CD4-positive, alpha-beta memory T cell (primary cell): ENCODE measurements at regions not wholly inside any gene's neighbourhood (a gene's known extent, or its start where the extent isn't known, plus 50 kb on each side); places are given as distances from the start of the nearest gene placed in this dataset.

Source experiments
- CTCF ChIA-PET: fragments of 350-600 bp; sonication (Branson Sonifier 250); formaldehyde crosslinking; loops from one replicate; lab custom pipeline; 2021; ENCODE audit warnings: inconsistent platforms; ENCODE audit not compliant: partially characterized antibody; lab: Charles Lee
- POLR2A ChIA-PET: fragments of 350-600 bp; sonication (Branson Sonifier 250); formaldehyde crosslinking; loops from one replicate; lab custom pipeline; 2021; ENCODE audit not compliant: partially characterized antibody; lab: Charles Lee
- DNase-seq, 5 donors: peaks; one replicate each; pipeline versions ENCODE4 v3.0.0 to v3.0.0-alpha.2; 2020 to 2022; ENCODE audit warnings: mixed read lengths in 1 of 5
- H3K27ac ChIP-seq: one replicate; pipeline ENCODE4 v1.7.0; 2013; ENCODE audit warnings: low read depth, low read length
- H3K27me3 ChIP-seq: 2 replicates; pipeline ENCODE4 v1.7.0; 2013; ENCODE audit warnings: mild to moderate bottlenecking, low read length, moderate library complexity; ENCODE audit not compliant: insufficient read depth
- H3K36me3 ChIP-seq: 2 replicates; pipeline ENCODE4 v1.7.0; 2013; ENCODE audit warnings: mild to moderate bottlenecking, low read length, moderate library complexity; ENCODE audit not compliant: insufficient read depth
- H3K4me1 ChIP-seq: 2 replicates; pipeline ENCODE4 v1.7.0; 2013; ENCODE audit warnings: mild to moderate bottlenecking, low read length, moderate library complexity; ENCODE audit not compliant: insufficient read depth
- H3K4me3 ChIP-seq, 2 donors: one replicate each; pipeline ENCODE4 v1.7.0; 2013; ENCODE audit warnings: low read length in 2 of 2, mild to moderate bottlenecking in 1 of 2
- H3K9me3 ChIP-seq, 2 donors: one replicate each; pipeline ENCODE4 v1.7.0; 2013; ENCODE audit warnings: low read length in 2 of 2, control low read depth in 1 of 2; ENCODE audit not compliant: control insufficient read depth in 1 of 2
- H3K27ac Mint-ChIP-seq, 7 donors: one replicate each; pipeline ENCODE4 v1.8.0; 2020 to 2021; ENCODE audit warnings: mixed read lengths in 7 of 7, mild to moderate bottlenecking in 6 of 7, inconsistent platforms in 3 of 7, moderate library complexity in 3 of 7
- H3K27me3 Mint-ChIP-seq, 2 donors: one replicate each; pipeline ENCODE4 v1.8.0; 2020 to 2021; ENCODE audit warnings: mixed read lengths in 2 of 2
- H3K36me3 Mint-ChIP-seq, 2 donors: one replicate each; pipeline ENCODE4 v1.8.0; 2020 to 2021; ENCODE audit warnings: mixed read lengths in 2 of 2, inconsistent platforms in 1 of 2, mild to moderate bottlenecking in 1 of 2
- H3K4me1 Mint-ChIP-seq, 4 donors: one replicate each; pipeline ENCODE4 v1.8.0; 2020 to 2021; ENCODE audit warnings: mixed read lengths in 4 of 4, mild to moderate bottlenecking in 1 of 4
- H3K4me3 Mint-ChIP-seq, 8 donors: one replicate each; pipeline ENCODE4 v1.8.0; 2020 to 2021; ENCODE audit warnings: mixed read lengths in 8 of 8, mild to moderate bottlenecking in 7 of 8, moderate library complexity in 6 of 8, inconsistent platforms in 3 of 8
- H3K9me3 Mint-ChIP-seq, 8 donors: one replicate each; pipeline ENCODE4 v1.8.0; 2020 to 2021; ENCODE audit warnings: mixed read lengths in 8 of 8, mild to moderate bottlenecking in 5 of 8, inconsistent platforms in 3 of 8, moderate library complexity in 1 of 8
- intact Hi-C: fragments of 100-400 bp; cut with micrococcal nuclease; formaldehyde crosslinking; loops from one replicate; pipeline ENCODE4 v1.15.1; 2023

DNA sequence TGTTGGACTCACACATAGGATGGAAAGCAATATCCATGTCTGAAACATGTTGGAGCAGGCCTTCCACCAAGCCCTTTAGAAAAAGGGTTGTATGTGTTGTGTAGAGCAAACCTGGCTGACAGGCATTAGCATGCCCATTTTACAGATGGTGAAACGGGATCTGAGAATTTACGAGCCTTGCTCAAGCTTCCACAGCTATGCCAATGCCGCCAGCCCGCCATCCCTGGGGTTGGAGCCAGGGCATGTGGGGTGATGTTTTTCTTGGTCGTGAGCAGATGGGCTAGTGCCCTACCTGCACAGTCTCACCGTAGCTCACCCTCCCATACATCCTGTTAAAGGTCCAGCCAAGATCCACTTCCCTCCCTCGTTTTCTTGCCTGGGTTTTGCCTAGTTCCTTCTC is 97.5 kb upstream of the TLE3 start:
- no peak overlapping the region for H3K4me3 ChIP-seq
- no peak for DNase-seq
- H3K9me3 ChIP-seq, result no peaks in the 10 kb centered on the region
- H3K27me3 ChIP-seq, result no peaks in the 10 kb centered on the region
- peaks cover 0 to 5% (median 0%) of the 10 kb centered on the region in 8 donors for H3K9me3 Mint-ChIP-seq
- H3K4me1 ChIP-seq, result peaks cover 9% of the 10 kb centered on the region
- intact Hi-C loops, result no loop called here
- peak overlapping the region in 2 of 7 donors; percentile 22 to 59 for H3K27ac Mint-ChIP-seq
- POLR2A ChIA-PET, result no interaction called here
- no peaks in the 10 kb centered on the region for H3K36me3 ChIP-seq
- H3K27me3 Mint-ChIP-seq, result no peaks in the 10 kb centered on the region
- no peak overlapping the region for H3K4me3 Mint-ChIP-seq
- peaks cover 0 to 4% of the 10 kb centered on the region in 2 donors for H3K36me3 Mint-ChIP-seq
- CTCF ChIA-PET, result no interaction called here
- peaks cover 4 to 15% (median 10%) of the 10 kb centered on the region in 4 donors for H3K4me1 Mint-ChIP-seq
- H3K27ac ChIP-seq, result no peak overlapping the region

DNA sequence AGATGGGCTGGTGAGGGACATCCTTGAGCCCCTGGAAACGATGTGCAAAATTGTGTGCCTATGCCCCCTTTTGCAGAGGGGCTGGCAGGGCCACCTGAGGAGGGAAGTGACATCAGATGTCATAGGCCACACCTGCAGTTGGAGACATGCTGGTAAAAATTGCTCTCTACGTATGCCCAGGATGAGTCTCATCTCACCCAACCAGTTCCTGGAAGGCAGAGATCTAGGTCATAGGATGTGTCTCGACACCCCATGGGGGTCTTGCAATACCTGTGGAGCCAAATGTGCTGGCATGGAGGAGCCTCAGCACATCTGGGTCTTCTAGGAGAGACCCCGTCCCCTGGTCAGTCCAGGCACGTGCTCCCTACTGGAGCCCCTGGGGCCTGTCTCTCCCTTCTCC is 96.5 kb upstream of the TLE3 start:
- CTCF ChIA-PET, result no interaction called here
- peak overlapping the region in 1 of 7 donors; percentile 25 for H3K27ac Mint-ChIP-seq

DNA sequence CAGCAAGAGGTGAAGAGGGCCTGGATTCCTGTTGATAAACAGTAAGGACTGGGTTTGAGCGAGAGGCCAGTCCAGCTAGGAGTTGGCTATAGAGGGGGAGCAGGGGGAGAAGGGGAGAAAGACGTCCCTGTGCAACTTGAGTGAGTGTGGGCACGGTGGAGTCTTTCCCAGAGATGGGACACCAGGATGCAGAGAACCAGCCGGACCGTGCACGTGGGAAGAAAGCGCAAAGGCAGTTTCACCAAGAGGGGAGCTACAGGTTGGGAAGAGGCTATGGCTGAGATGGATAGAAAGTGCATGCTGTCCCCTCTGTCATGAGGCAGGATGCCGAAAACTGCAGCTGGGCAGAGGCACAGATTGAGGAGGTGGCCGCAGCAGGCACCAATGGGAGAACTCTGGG is 96.0 kb upstream of the TLE3 start:
- Histone ChIP-seq H3K4me3 (no peak overlapping the region), H3K36me3 (no peaks in the 10 kb centered on the region), H3K27me3 (no peaks in the 10 kb centered on the region), H3K27ac (no peak overlapping the region), H3K9me3 (no peaks in the 10 kb centered on the region), H3K4me1 (peaks cover 9% of the 10 kb centered on the region)
- no peaks in the 10 kb centered on the region for H3K27me3 Mint-ChIP-seq
- H3K4me3 Mint-ChIP-seq, result no peak overlapping the region
- ChIA-PET POLR2A (no interaction called here), CTCF (no interaction called here)
- no peak overlapping the region for H3K27ac Mint-ChIP-seq
- H3K36me3 Mint-ChIP-seq, result peaks cover 0 to 4% of the 10 kb centered on the region in 2 donors
- peaks cover 0 to 5% (median 0%) of the 10 kb centered on the region in 8 donors for H3K9me3 Mint-ChIP-seq
- H3K4me1 Mint-ChIP-seq, result peaks cover 4 to 15% (median 10%) of the 10 kb centered on the region in 4 donors
- no peak for DNase-seq
- intact Hi-C loops, result no loop called here

More for the DNA sequence above, 96.5 kb upstream of the TLE3 start:
- intact Hi-C loops, result no loop called here
- Mint-ChIP-seq H3K36me3 (peaks cover 0 to 4% of the 10 kb centered on the region in 2 donors), H3K27me3 (no peaks in the 10 kb centered on the region), H3K9me3 (peaks cover 0 to 5% (median 0%) of the 10 kb centered on the region in 8 donors), H3K4me1 (peaks cover 4 to 15% (median 10%) of the 10 kb centered on the region in 4 donors), H3K4me3 (no peak overlapping the region)
- Histone ChIP-seq H3K27ac (no peak overlapping the region), H3K27me3 (no peaks in the 10 kb centered on the region), H3K4me1 (peaks cover 9% of the 10 kb centered on the region), H3K9me3 (no peaks in the 10 kb centered on the region), H3K4me3 (no peak overlapping the region), H3K36me3 (no peaks in the 10 kb centered on the region)
- no peak for DNase-seq
- POLR2A ChIA-PET, result no interaction called here

DNA sequence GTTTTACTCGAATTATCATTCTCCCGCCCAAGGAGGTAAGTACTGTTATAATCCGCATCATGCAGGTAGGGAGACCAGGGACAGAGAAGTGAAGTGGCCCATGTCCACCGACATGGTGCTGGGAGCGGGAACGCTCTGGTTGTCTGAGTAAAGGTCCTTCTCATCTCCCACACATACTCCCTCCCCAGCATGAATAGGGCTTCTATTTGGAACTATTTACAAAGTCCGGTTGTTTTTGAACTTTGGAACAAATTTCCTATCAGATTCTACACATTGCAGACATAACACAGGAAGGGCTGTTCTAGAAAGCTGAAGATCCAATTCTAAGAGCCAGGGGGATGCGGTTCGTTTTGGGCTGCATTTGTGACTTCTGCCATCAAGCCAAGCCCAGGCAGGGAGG is 94.8 kb upstream of the TLE3 start:
- Mint-ChIP-seq H3K9me3 (peaks cover 0 to 5% (median 0%) of the 10 kb centered on the region in 8 donors), H3K36me3 (peaks cover 0 to 4% of the 10 kb centered on the region in 2 donors), H3K27ac (no peak overlapping the region), H3K4me3 (no peak overlapping the region), H3K27me3 (no peaks in the 10 kb centered on the region), H3K4me1 (peaks cover 4 to 12% (median 10%) of the 10 kb centered on the region in 4 donors)
- intact Hi-C loops, result no loop called here
- POLR2A ChIA-PET, result no interaction called here
- Histone ChIP-seq H3K4me1 (peaks cover 9% of the 10 kb centered on the region), H3K36me3 (no peaks in the 10 kb centered on the region), H3K4me3 (no peak overlapping the region), H3K9me3 (no peaks in the 10 kb centered on the region), H3K27ac (no peak overlapping the region), H3K27me3 (no peaks in the 10 kb centered on the region)
- CTCF ChIA-PET, result no interaction called here
- DNase-seq, result no peak

DNA sequence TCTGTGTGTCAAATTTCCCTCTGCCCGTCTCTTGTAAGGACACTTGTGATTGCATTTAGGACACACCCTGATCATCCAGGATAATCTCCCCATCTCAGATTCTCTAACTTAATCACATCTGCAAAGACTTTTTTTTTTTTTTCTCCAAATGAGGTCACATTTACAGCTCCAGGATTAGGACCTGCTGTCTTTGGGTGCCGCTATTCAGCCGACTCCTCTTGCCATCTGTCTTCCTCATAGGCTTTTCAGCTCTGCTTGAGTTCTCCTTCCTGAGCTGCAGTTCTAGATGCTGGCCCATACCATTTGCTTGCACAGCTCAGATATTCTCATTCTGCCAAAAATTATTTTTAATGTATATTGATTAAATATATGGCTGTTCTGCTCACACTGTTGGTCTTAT is 94.3 kb upstream of the TLE3 start:
- intact Hi-C loops, result no loop called here
- no peak overlapping the region for H3K27ac Mint-ChIP-seq
- H3K27me3 ChIP-seq, result no peaks in the 10 kb centered on the region
- ChIA-PET CTCF (no interaction called here), POLR2A (no interaction called here)
- H3K36me3 ChIP-seq, result no peaks in the 10 kb centered on the region
- H3K27ac ChIP-seq, result no peak overlapping the region
- H3K4me1 ChIP-seq, result peaks cover 5% of the 10 kb centered on the region
- no peak overlapping the region for H3K4me3 Mint-ChIP-seq
- no peaks in the 10 kb centered on the region for H3K9me3 ChIP-seq
- H3K9me3 Mint-ChIP-seq, result peaks cover 0 to 5% (median 0%) of the 10 kb centered on the region in 8 donors
- peaks cover 0 to 4% of the 10 kb centered on the region in 2 donors for H3K36me3 Mint-ChIP-seq
- no peak overlapping the region for H3K4me3 ChIP-seq
- H3K27me3 Mint-ChIP-seq, result no peaks in the 10 kb centered on the region
- peaks cover 4 to 7% (median 7%) of the 10 kb centered on the region in 4 donors for H3K4me1 Mint-ChIP-seq
- no peak for DNase-seq

DNA sequence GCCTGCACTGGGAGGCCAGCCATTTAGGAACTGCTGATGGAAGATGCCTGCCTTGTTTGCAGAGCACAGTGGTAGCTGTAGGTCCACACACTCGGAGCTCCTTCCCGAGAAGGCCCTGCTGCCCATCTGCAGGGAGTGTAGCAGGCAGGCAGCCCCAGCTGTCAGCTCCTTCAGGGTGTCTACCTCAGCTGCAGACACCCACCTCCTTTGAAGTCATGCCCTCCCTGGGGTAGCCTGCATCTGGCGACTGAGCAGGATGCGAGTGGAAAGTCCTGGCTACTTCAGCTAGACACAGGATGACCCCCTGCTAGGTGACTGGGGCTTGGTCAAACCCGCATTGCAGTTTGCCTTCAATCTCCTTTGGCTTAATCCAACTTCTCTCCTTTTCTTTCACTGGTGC is 93.2 kb upstream of the TLE3 start:
- H3K4me3 ChIP-seq, result no peak overlapping the region
- intact Hi-C loops, result no loop called here

DNA sequence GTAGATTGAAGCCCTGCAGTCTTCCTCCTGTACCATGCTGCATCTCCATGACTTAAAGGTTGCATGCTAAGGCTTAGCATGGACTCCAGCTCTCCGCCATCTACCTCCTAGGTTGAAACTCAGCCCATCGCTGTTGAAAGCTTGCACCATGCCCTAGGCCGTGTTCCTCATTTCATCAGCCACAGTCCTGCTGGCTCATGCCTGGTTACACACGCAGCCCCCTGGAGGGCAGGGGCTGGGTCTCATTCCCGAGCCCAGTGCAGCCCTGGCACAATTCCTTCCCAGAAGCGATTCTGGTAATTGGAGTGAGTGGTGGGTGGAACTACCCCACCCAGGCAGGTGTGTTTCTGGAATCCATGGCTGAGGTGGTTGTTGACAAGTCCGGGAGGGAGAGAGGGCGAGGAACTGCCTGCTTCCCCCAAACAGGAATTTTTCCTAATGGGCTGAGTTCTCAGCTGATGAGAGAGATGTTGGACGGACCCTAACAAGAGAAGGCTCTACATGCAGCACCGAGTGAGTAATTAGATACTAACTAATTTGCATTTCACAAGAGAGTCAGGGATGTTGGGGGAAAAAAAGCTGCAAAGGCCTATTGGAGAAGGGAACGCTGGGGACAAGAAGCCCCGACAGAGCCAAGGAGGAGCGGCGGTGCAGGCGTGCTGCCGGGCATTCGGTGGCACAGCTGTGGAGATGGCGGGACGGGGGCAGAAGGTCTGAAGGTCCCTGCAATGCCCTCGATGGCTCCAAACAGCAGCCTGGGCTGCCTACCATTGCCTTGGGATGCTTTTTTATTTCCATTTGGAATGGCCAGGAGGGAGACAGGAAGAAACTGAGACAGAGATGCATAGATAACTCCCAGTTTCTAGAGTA is 92.3 kb upstream of the TLE3 start:
- Histone ChIP-seq H3K36me3 (no peaks in the 10 kb centered on the region), H3K4me1 (no peaks in the 10 kb centered on the region), H3K4me3 (no peak overlapping the region), H3K9me3 (no peaks in the 10 kb centered on the region), H3K27me3 (no peaks in the 10 kb centered on the region), H3K27ac (no peak overlapping the region)
- intact Hi-C loops, result no loop called here
- ChIA-PET CTCF (no interaction called here), POLR2A (no interaction called here)
- Mint-ChIP-seq H3K9me3 (peaks cover 0 to 5% (median 0%) of the 10 kb centered on the region in 8 donors), H3K4me3 (no peak overlapping the region), H3K4me1 (no peaks in the 10 kb centered on the region), H3K27ac (no peak overlapping the region), H3K27me3 (no peaks in the 10 kb centered on the region), H3K36me3 (peaks cover 0 to 4% of the 10 kb centered on the region in 2 donors)
- DNase-seq, result no peak

More for the DNA sequence above, 93.2 kb upstream of the TLE3 start:
- Histone ChIP-seq H3K4me1 (no peaks in the 10 kb centered on the region), H3K27ac (no peak overlapping the region), H3K9me3 (no peaks in the 10 kb centered on the region), H3K36me3 (no peaks in the 10 kb centered on the region), H3K27me3 (no peaks in the 10 kb centered on the region)
- Mint-ChIP-seq H3K27ac (no peak overlapping the region), H3K27me3 (no peaks in the 10 kb centered on the region), H3K36me3 (peaks cover 0 to 4% of the 10 kb centered on the region in 2 donors), H3K4me3 (no peak overlapping the region), H3K9me3 (peaks cover 0 to 5% (median 0%) of the 10 kb centered on the region in 8 donors), H3K4me1 (no peaks in the 10 kb centered on the region)
- no peak for DNase-seq
- ChIA-PET CTCF (no interaction called here), POLR2A (no interaction called here)
